HepG2 (cell line): ENCODE measurements at regions not wholly inside any gene's neighbourhood (a gene's known extent, or its start where the extent isn't known, plus 50 kb on each side); places are given as distances from the start of the nearest gene placed in this dataset.

Experiments used
- ATAC-seq: fragments of 200-7000 bp; cut with Tn5 transposase; 3 replicates; pipeline ENCODE4 v1.9.1; 2020; ENCODE audit warnings: mild to moderate bottlenecking, moderate library complexity
- BruUV-seq: library from RNA; stranded (reverse); fragments of 400-500 nt; replicated peaks from 2 replicates; lab custom pipeline; 2021; lab: Mats Ljungman, UMichigan
- CTCF ChIA-PET: fragments of 300-600 bp; formaldehyde crosslinking; extraction: SDS; loops from one replicate; lab custom pipeline; 2021; ENCODE audit warnings: low total read pairs, inconsistent platforms, low intra/inter-chr PET ratio; lab: Yijun Ruan, JAX
- POLR2A ChIA-PET: fragments of 350-600 bp; sonication (Branson Sonifier 250); formaldehyde crosslinking; loops from one replicate; lab custom pipeline; 2020; ENCODE audit warnings: antibody characterized with exemption, inconsistent platforms; lab: Yijun Ruan, JAX
- DNase-seq: peaks from one replicate; pipeline ENCODE4 v3.0.0-alpha.2; 2015; ENCODE audit warnings: low spot score
- FAIRE-seq: peaks from 3 replicates; lab custom pipeline; 2011; peaks lifted over from hg19 to GRCh38; lab: Jason Lieb, UNC
- H2AFZ ChIP-seq: one replicate; pipeline ENCODE4 v1.6.1; 2011; ENCODE audit warnings: low read length, inconsistent platforms
- H3K27ac ChIP-seq: fragments of 300-600 bp; 3 replicates; pipeline ENCODE4 v1.8.0; 2011; ENCODE audit warnings: mixed run types, mild to moderate bottlenecking, mixed read lengths, low read length, inconsistent platforms; ENCODE audit not compliant: insufficient read depth; ENCODE audit errors: extremely low read length
- H3K27me3 ChIP-seq, 2 experiments: fragments of 200-600 bp in 1 of 2; 2 replicates in 1 of 2; 3 replicates in 1 of 2; pipeline versions ENCODE4 v1.6.0 to v1.8.0; 2011; ENCODE audit warnings: low read length in 2 of 2, mild to moderate bottlenecking in 2 of 2, moderate library complexity in 2 of 2, inconsistent platforms in 1 of 2; ENCODE audit not compliant: insufficient read depth in 2 of 2, control insufficient read depth in 1 of 2
- H3K36me3 ChIP-seq, 2 experiments: fragments of 200-600 bp in 1 of 2; replicated peaks in 1 of 2; 2 replicates in 1 of 2; 3 replicates in 1 of 2; pipeline versions ENCODE4 v1.5.1 to v1.8.0; 2011; ENCODE audit warnings: low read length in 2 of 2, inconsistent platforms in 1 of 2; ENCODE audit not compliant: insufficient read depth in 2 of 2, control insufficient read depth in 1 of 2
- H3K4me1 ChIP-seq: 2 replicates; pipeline ENCODE4 v1.5.1; 2012; ENCODE audit warnings: low read length, inconsistent platforms; ENCODE audit not compliant: insufficient read depth
- H3K4me2 ChIP-seq: 2 replicates; pipeline ENCODE4 v1.6.0; 2011; ENCODE audit warnings: low read depth, low read length, inconsistent platforms
- H3K4me3 ChIP-seq, 3 experiments: fragments of 200-600 bp in 1 of 3; sonication (generic), shearing (Covaris generic) in 1 of 3; replicated peaks in 1 of 3; 2 replicates each; pipeline ENCODE4 v1.5.1; 2011 to 2016; ENCODE audit warnings: low read length in 3 of 3, inconsistent platforms in 2 of 3, low read depth in 2 of 3, mild to moderate bottlenecking in 2 of 3, control low read depth in 1 of 3, mixed read lengths in 1 of 3; ENCODE audit not compliant: insufficient read depth in 1 of 3
- H3K79me2 ChIP-seq: one replicate; pipeline ENCODE4 v1.6.1; 2011; ENCODE audit warnings: low read length, inconsistent platforms; ENCODE audit not compliant: insufficient read depth
- H3K9ac ChIP-seq: 2 replicates; pipeline ENCODE4 v1.6.0; 2011; ENCODE audit warnings: mild to moderate bottlenecking, low read depth, low read length, inconsistent platforms; ENCODE audit not compliant: insufficient read depth
- H3K9me3 ChIP-seq: 2 replicates; pipeline ENCODE4 v1.5.1; 2012; ENCODE audit warnings: mild to moderate bottlenecking, low read length
- H4K20me1 ChIP-seq: 2 replicates; pipeline ENCODE4 v1.6.0; 2011; ENCODE audit warnings: inconsistent platforms, mild to moderate bottlenecking, low read length, moderate library complexity; ENCODE audit not compliant: insufficient read depth
- FOXJ3 ChIP-seq: sonication (generic); formaldehyde crosslinking; IDR thresholded peaks from 2 replicates; pipeline ENCODE4 v1.4.0; 2020; ENCODE audit warnings: missing genetic modification reagents, mild to moderate bottlenecking, borderline replicate concordance
- FOXK1 ChIP-seq: sonication (generic); formaldehyde crosslinking; IDR thresholded peaks from 2 replicates; pipeline ENCODE4 v1.4.0; 2020; ENCODE audit warnings: low read depth, missing genetic modification reagents, borderline replicate concordance
- GATA4 ChIP-seq: sonication (generic); IDR thresholded peaks from 2 replicates; pipeline ENCODE4 v1.6.1; 2016; ENCODE audit warnings: antibody characterized with exemption, low read depth, borderline replicate concordance
- JUN ChIP-seq: sonication (generic); formaldehyde crosslinking; IDR thresholded peaks from 2 replicates; pipeline ENCODE4 v1.4.0; 2020; ENCODE audit warnings: mild to moderate bottlenecking, missing genetic modification reagents
- MAF1 ChIP-seq: sonication (generic); formaldehyde crosslinking; IDR thresholded peaks from 2 replicates; pipeline ENCODE4 v1.5.0; 2020; ENCODE audit warnings: missing genetic modification reagents, borderline replicate concordance
- NFE2 ChIP-seq: sonication (generic); formaldehyde crosslinking; IDR thresholded peaks from 2 replicates; pipeline ENCODE4 v1.4.0; 2020; ENCODE audit warnings: missing genetic modification reagents
- NR3C1 ChIP-seq: sonication (generic); formaldehyde crosslinking; IDR thresholded peaks from 2 replicates; pipeline ENCODE4 v1.4.0; 2020; ENCODE audit warnings: missing genetic modification reagents
- PHF8 ChIP-seq: sonication (generic); formaldehyde crosslinking; IDR thresholded peaks from 2 replicates; pipeline ENCODE4 v1.5.0; 2020; ENCODE audit warnings: missing genetic modification reagents
- RAD21 ChIP-seq: fragments of 450-650 bp; formaldehyde crosslinking; IDR thresholded peaks from 2 replicates; pipeline ENCODE4 v1.5.0; 2020; ENCODE audit warnings: mild to moderate bottlenecking
- RFX3 ChIP-seq: IDR thresholded peaks from 2 replicates; pipeline ENCODE4 v1.6.1; 2016; ENCODE audit warnings: missing biosample characterization, missing genetic modification reagents
- TBL1XR1 ChIP-seq: fragments of 150-350 bp; IDR thresholded peaks from 2 replicates; pipeline ENCODE4 v1.6.1; 2014; ENCODE audit warnings: borderline replicate concordance, low read length; ENCODE audit not compliant: partially characterized antibody
- ZNF124 ChIP-seq: sonication (generic); formaldehyde crosslinking; IDR thresholded peaks from 2 replicates; pipeline ENCODE4 v1.4.0; 2020; ENCODE audit warnings: missing genetic modification reagents
- ZNF432 ChIP-seq: sonication (generic); formaldehyde crosslinking; IDR thresholded peaks from 2 replicates; pipeline ENCODE4 v1.5.0; 2020; ENCODE audit warnings: missing genetic modification reagents, mild to moderate bottlenecking, borderline replicate concordance
- ZNF546 ChIP-seq: sonication (generic); formaldehyde crosslinking; conservative IDR thresholded peaks from 2 replicates; pipeline ENCODE4 v1.8.1; 2023; ENCODE audit warnings: mild to moderate bottlenecking, missing genetic modification reagents
- ZNF550 ChIP-seq: sonication (generic); formaldehyde crosslinking; IDR thresholded peaks from 2 replicates; pipeline ENCODE4 v1.4.0; 2020; ENCODE audit warnings: mild to moderate bottlenecking, missing genetic modification reagents, borderline replicate concordance
- ZNF589 ChIP-seq: sonication (generic); formaldehyde crosslinking; conservative IDR thresholded peaks from 2 replicates; pipeline ENCODE4 v1.8.0; 2022; ENCODE audit warnings: mild to moderate bottlenecking, moderate library complexity, missing genetic modification reagents
- ZNF607 ChIP-seq: sonication (generic); formaldehyde crosslinking; IDR thresholded peaks from 2 replicates; pipeline ENCODE4 v1.5.1; 2020; ENCODE audit warnings: missing genetic modification reagents, mild to moderate bottlenecking, borderline replicate concordance
- ZNF724P ChIP-seq: sonication (generic); formaldehyde crosslinking; IDR thresholded peaks from 2 replicates; pipeline ENCODE4 v1.8.0; 2022; ENCODE audit warnings: missing genetic modification reagents, borderline replicate concordance
- WGBS: methylation state at CpG from one replicate; pipeline ENCODE4 v1.1.6; 2017; ENCODE audit warnings: low lambda C conversion rate; 5-methylcytosine and 5-hydroxymethylcytosine counted together
- in situ Hi-C: cut with HindIII; loops from 2 replicates; pipeline ENCODE4 v1.10.0; 2017; ENCODE audit warnings: low pct_unique_long_range_greater_than_20kb; ENCODE audit not compliant: extremely low pct_ligation_motif_present
- intact Hi-C: fragments of 100-400 bp; cut with micrococcal nuclease; formaldehyde crosslinking; loops from one replicate; pipeline ENCODE4 v1.10.0; 2022; ENCODE audit not compliant: unreplicated experiment
- TF ChIP-seq, protein P1 (sequence below): sonication (generic); formaldehyde crosslinking; IDR thresholded peaks from 2 replicates; pipeline ENCODE4 v1.4.0; 2020; ENCODE audit warnings: mild to moderate bottlenecking, missing genetic modification reagents
- TF ChIP-seq, protein P2 (sequence below): IDR thresholded peaks from 2 replicates; pipeline ENCODE4 v1.6.1; 2012; ENCODE audit warnings: low read depth, low read length, improper control_type of control experiment

DNA sequence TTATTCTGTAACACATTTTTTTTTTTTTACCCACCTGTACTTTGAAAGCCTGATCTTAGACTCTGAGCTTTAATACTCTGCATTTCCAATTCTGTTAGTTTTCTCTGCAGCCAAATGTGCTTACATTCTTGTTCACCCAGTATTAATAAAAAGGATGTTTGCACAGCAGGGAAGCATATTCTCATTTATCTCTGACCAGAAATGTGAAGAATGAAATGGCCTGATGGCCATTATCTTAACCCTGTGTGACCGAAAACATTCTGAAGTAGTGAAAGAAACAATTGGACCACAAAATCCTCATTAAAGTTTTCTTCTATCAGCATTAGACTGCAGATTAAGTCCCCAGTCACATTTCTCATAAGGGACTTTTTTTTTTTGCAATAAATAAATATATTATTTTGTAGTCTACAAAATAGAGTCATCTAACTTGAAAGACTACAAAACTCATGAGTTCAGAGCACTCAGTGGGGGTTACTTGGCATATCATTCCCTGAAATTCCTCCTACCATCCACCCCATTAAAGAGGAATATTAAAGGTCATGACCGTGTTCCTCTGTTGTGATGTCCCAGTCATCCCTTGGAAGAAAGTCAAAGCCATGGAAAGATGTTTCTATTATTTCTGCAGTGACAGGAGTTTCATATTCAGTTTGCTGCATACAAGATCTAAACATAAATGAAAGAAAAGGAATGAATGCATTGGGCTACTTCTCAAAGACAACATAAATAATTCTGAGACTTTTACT, 364.4 kb downstream of the RND3 start:
- Histone ChIP-seq H2AFZ (no peak overlapping the region), H3K9ac (no peak overlapping the region), H4K20me1 (no peaks in the 10 kb centered on the region), H3K4me3 (no peak overlapping the region), H3K4me1 (no peaks in the 10 kb centered on the region), H3K4me2 (no peak overlapping the region), H3K79me2 (no peaks in the 10 kb centered on the region), H3K9me3 (peaks cover 16% of the 10 kb centered on the region; the same call in 1 of the 2 replicates), H3K27ac (no peak overlapping the region), H3K36me3 (no peaks in the 10 kb centered on the region), H3K27me3 (no peaks in the 10 kb centered on the region)
- ChIA-PET POLR2A (no interaction called here), CTCF (no interaction called here)
- 41% methylated on average over 2 of the region's 2 CpGs for WGBS
- no peak for ATAC-seq
- TF ChIP-seq ZNF589 (CRISPR knock-in tag) (no peak), GATA4 (no peak), JUN (no peak), ZNF724P (no peak), ZNF432 (no peak), ZNF546 (CRISPR knock-in tag) (no peak), ZNF550 (no peak), ZNF607 (no peak), NFE2 (CRISPR knock-in tag) (no peak), TBL1XR1 (no peak), MAF1 (CRISPR knock-in tag) (no peak), ZNF124 (no peak), NR3C1 (CRISPR knock-in tag) (no peak), RFX3 (CRISPR knock-in tag) (no peak), RAD21 (CRISPR knock-in tag) (no peak), FOXJ3 (no peak), PHF8 (no peak), FOXK1 (no peak)
- TF ChIP-seq, protein P1, sequence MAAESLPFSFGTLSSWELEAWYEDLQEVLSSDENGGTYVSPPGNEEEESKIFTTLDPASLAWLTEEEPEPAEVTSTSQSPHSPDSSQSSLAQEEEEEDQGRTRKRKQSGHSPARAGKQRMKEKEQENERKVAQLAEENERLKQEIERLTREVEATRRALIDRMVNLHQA (CRISPR knock-in tag), result no peak
- TF ChIP-seq, protein P2, sequence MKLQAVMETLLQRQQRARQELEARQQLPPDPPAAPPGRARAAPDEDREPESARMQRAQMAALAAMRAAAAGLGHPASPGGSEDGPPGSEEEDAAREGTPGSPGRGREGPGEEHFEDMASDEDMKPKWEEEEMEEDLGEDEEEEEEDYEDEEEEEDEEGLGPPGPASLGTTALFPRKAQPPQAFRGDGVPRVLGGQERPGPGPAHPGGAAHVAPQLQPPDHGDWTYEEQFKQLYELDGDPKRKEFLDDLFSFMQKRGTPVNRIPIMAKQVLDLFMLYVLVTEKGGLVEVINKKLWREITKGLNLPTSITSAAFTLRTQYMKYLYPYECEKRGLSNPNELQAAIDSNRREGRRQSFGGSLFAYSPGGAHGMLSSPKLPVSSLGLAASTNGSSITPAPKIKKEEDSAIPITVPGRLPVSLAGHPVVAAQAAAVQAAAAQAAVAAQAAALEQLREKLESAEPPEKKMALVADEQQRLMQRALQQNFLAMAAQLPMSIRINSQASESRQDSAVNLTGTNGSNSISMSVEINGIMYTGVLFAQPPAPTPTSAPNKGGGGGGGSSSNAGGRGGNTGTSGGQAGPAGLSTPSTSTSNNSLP, result no peak
- in situ Hi-C loops, result no loop called here
- no peak for DNase-seq
- no peak for FAIRE-seq
- intact Hi-C loops, result no loop called here
- BruUV-seq, result no TSS peak
